ENCODE measurements at regions not wholly inside any gene's neighbourhood (a gene's known extent, or its start where the extent isn't known, plus 50 kb on each side); places are given as distances from the start of the nearest gene placed in this dataset.

DNA sequence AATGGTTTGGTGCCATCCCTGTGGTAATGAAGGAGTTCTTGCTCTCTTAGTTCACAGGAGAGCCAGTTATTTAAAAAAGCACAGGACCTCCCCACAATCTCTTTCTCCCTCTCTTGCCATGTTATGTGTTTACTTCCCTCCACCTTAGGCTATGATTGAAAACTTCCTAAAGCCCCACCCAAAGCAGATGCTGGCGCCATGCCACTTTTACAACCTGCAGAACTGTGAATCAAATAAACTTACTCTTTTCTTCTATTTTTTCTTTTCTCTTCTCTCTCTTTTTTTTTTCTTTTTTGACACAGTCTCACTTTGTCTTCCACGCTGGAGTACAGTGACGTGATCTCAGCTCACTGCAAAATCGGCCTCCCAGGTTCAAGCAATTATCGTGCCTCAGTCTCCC is 508.4 kb upstream of the EPHA7 start:
- TF ChIP-seq, protein P1, sequence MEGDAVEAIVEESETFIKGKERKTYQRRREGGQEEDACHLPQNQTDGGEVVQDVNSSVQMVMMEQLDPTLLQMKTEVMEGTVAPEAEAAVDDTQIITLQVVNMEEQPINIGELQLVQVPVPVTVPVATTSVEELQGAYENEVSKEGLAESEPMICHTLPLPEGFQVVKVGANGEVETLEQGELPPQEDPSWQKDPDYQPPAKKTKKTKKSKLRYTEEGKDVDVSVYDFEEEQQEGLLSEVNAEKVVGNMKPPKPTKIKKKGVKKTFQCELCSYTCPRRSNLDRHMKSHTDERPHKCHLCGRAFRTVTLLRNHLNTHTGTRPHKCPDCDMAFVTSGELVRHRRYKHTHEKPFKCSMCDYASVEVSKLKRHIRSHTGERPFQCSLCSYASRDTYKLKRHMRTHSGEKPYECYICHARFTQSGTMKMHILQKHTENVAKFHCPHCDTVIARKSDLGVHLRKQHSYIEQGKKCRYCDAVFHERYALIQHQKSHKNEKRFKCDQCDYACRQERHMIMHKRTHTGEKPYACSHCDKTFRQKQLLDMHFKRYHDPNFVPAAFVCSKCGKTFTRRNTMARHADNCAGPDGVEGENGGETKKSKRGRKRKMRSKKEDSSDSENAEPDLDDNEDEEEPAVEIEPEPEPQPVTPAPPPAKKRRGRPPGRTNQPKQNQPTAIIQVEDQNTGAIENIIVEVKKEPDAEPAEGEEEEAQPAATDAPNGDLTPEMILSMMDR (IDR thresholded peaks at IDR 0.05 in 8 of 11, conservative IDR thresholded peaks at IDR 0.05 in 3 of 11) = no peak
- TF ChIP-seq POLR2AphosphoS5 (IDR thresholded peaks at IDR 0.05) (no peak), POLR2A (IDR thresholded peaks at IDR 0.05) (no peak)
